GM23338 (cell line): ENCODE measurements at regions not wholly inside any gene's neighbourhood (a gene's known extent, or its start where the extent isn't known, plus 50 kb on each side); places are given as distances from the start of the nearest gene placed in this dataset.

Experiments
- ATAC-seq: fragments of 200-7000 bp; cut with Tn5 transposase; 3 replicates; pipeline ENCODE4 v1.9.1; 2020
- DNase-seq: peaks from one replicate; pipeline ENCODE4 v3.0.0-alpha.2; 2015; ENCODE audit warnings: low spot score
- H2AFZ ChIP-seq: fragments of 200-600 bp; sonication (generic); 2 replicates; pipeline ENCODE4 v1.8.0; 2016; ENCODE audit warnings: antibody characterized with exemption, mild to moderate bottlenecking, moderate library complexity
- H3F3A ChIP-seq: fragments of 200-600 bp; sonication (generic); replicated peaks from 2 replicates; pipeline ENCODE4 v1.8.0; 2017; ENCODE audit warnings: antibody characterized with exemption, mixed run types, low read depth
- H3K27ac ChIP-seq: fragments of 200-600 bp; sonication (generic); 2 replicates; pipeline ENCODE4 v1.6.1; 2016; ENCODE audit warnings: low read depth
- H3K27me3 ChIP-seq: fragments of 200-600 bp; sonication (generic); 2 replicates; pipeline ENCODE4 v1.8.0; 2016; ENCODE audit warnings: mild to moderate bottlenecking, mixed run types, moderate library complexity; ENCODE audit not compliant: insufficient read depth
- H3K36me3 ChIP-seq: fragments of 200-600 bp; sonication (generic); 2 replicates; pipeline ENCODE4 v1.8.0; 2016; ENCODE audit warnings: mild to moderate bottlenecking; ENCODE audit not compliant: insufficient read depth
- H3K4me1 ChIP-seq: fragments of 200-600 bp; sonication (generic); 2 replicates; pipeline ENCODE4 v1.8.0; 2016; ENCODE audit warnings: mild to moderate bottlenecking, moderate library complexity; ENCODE audit not compliant: insufficient read depth
- H3K4me2 ChIP-seq: fragments of 200-600 bp; sonication (generic); 2 replicates; pipeline ENCODE4 v1.7.1; 2017; ENCODE audit warnings: mixed run types
- H3K4me3 ChIP-seq: fragments of 200-600 bp; sonication (generic); 2 replicates; pipeline ENCODE4 v1.6.1; 2016; ENCODE audit warnings: mixed run types
- H3K79me2 ChIP-seq: fragments of 200-600 bp; sonication (generic); replicated peaks from 2 replicates; pipeline ENCODE4 v1.8.0; 2017; ENCODE audit warnings: mild to moderate bottlenecking; ENCODE audit not compliant: insufficient read depth
- H3K9me2 ChIP-seq: fragments of 200-600 bp; sonication (generic); 2 replicates; pipeline ENCODE4 v1.8.0; 2017; ENCODE audit not compliant: insufficient read depth
- H4K20me1 ChIP-seq: fragments of 200-600 bp; sonication (generic); replicated peaks from 2 replicates; pipeline ENCODE4 v1.8.0; 2017; ENCODE audit warnings: mild to moderate bottlenecking; ENCODE audit not compliant: insufficient read depth
- H3K27ac Mint-ChIP-seq: 2 replicates; pipeline ENCODE4 v1.8.0; 2020; ENCODE audit warnings: inconsistent platforms, mild to moderate bottlenecking, moderate library complexity, mixed read lengths
- H3K27me3 Mint-ChIP-seq: 3 replicates; pipeline ENCODE4 v1.8.0; 2022; ENCODE audit warnings: low read depth, mild to moderate bottlenecking, moderate library complexity, mixed read lengths, inconsistent platforms; ENCODE audit not compliant: insufficient read depth, poor library complexity
- H3K36me3 Mint-ChIP-seq: 3 replicates; pipeline ENCODE4 v1.8.0; 2021; ENCODE audit warnings: low read depth, mild to moderate bottlenecking, inconsistent platforms, moderate library complexity, mixed read lengths
- H3K4me1 Mint-ChIP-seq: 3 replicates; pipeline ENCODE4 v1.8.0; 2020; ENCODE audit warnings: mild to moderate bottlenecking, inconsistent platforms, mixed read lengths
- H3K4me3 Mint-ChIP-seq: 3 replicates; pipeline ENCODE4 v1.8.0; 2021; ENCODE audit warnings: moderate library complexity, mild to moderate bottlenecking, inconsistent platforms, mixed read lengths
- H3K9me3 Mint-ChIP-seq: 3 replicates; pipeline ENCODE4 v1.8.0; 2020; ENCODE audit warnings: moderate library complexity, mild to moderate bottlenecking, inconsistent platforms, mixed read lengths
- CREB1 ChIP-seq: fragments of 250-450 bp; sonication (Bioruptor Pico); IDR thresholded peaks from 2 replicates; pipeline ENCODE4 v1.5.0; 2020; ENCODE audit warnings: low read depth, mild to moderate bottlenecking, moderate library complexity
- EZH2 ChIP-seq: fragments of 200-600 bp; sonication (generic); IDR thresholded peaks from one replicate; pipeline ENCODE4 v1.8.0; 2017; ENCODE audit warnings: antibody characterized with exemption, mild to moderate bottlenecking, low read depth; ENCODE audit not compliant: unreplicated experiment
- EZH2phosphoT487 ChIP-seq: fragments of 200-600 bp; sonication (generic); IDR thresholded peaks from one replicate; pipeline ENCODE4 v1.8.1; 2018; ENCODE audit warnings: antibody characterized with exemption; ENCODE audit not compliant: unreplicated experiment
- JUNB ChIP-seq: IDR thresholded peaks from one replicate; pipeline ENCODE4 v1.6.1; 2016; ENCODE audit warnings: antibody characterized with exemption; ENCODE audit not compliant: unreplicated experiment
- POLR2AphosphoS5 ChIP-seq: IDR thresholded peaks from 2 replicates; pipeline ENCODE4 v1.6.1; 2016; ENCODE audit warnings: antibody characterized with exemption, low read depth
- REST ChIP-seq: IDR thresholded peaks from one replicate; pipeline ENCODE4 v1.6.1; 2018; ENCODE audit warnings: antibody characterized with exemption; ENCODE audit not compliant: unreplicated experiment
- ZNF114 ChIP-seq: fragments of 250-450 bp; sonication (Bioruptor Pico); IDR thresholded peaks from 2 replicates; pipeline ENCODE4 v1.5.0; 2020; ENCODE audit warnings: mild to moderate bottlenecking, moderate library complexity
- ZNF331 ChIP-seq: fragments of 250-450 bp; sonication (Bioruptor Pico); IDR thresholded peaks from 2 replicates; pipeline ENCODE4 v1.5.0; 2020; ENCODE audit warnings: low read depth, mild to moderate bottlenecking, moderate library complexity
- TF ChIP-seq, protein P1 (sequence below): fragments of 250-450 bp; sonication (Bioruptor Pico); IDR thresholded peaks from 2 replicates; pipeline ENCODE4 v1.5.0; 2020; ENCODE audit warnings: mild to moderate bottlenecking, moderate library complexity
- TF ChIP-seq, protein P2 (sequence below): IDR thresholded peaks from 2 replicates; pipeline ENCODE4 v1.6.1; 2016; ENCODE audit warnings: antibody characterized with exemption
- TF ChIP-seq, protein P3 (sequence below), 2 experiments: fragments of 200-600 bp in 1 of 2; sonication (generic) in 1 of 2; conservative IDR thresholded peaks; 2 replicates each; pipeline versions ENCODE4 v1.5.1 to v1.6.1; 2016 to 2017; ENCODE audit warnings: antibody characterized with exemption in 2 of 2, low read depth in 2 of 2, mild to moderate bottlenecking in 2 of 2, moderate library complexity in 1 of 2

DNA sequence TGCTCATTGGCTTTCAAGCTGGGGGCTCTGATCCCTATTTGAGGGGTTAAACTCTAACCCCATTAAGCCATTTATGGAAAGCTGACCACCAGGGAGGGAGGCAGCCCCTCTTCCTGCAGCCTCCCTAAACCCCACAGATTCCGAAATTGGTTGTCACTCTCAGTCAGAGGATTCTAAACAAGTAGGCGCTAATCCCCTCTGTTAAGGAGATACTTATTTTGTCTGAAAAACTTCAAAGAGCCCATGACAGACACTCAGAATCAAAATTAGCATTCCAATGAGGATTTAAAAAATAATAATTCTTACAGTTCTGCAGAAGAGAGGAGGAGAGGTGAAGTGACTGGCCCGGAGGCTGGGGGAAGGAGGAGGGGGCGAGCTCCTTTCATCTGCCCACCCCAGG, 69.7 kb upstream of the LMO1 start (continued):
- TF ChIP-seq, protein P1, sequence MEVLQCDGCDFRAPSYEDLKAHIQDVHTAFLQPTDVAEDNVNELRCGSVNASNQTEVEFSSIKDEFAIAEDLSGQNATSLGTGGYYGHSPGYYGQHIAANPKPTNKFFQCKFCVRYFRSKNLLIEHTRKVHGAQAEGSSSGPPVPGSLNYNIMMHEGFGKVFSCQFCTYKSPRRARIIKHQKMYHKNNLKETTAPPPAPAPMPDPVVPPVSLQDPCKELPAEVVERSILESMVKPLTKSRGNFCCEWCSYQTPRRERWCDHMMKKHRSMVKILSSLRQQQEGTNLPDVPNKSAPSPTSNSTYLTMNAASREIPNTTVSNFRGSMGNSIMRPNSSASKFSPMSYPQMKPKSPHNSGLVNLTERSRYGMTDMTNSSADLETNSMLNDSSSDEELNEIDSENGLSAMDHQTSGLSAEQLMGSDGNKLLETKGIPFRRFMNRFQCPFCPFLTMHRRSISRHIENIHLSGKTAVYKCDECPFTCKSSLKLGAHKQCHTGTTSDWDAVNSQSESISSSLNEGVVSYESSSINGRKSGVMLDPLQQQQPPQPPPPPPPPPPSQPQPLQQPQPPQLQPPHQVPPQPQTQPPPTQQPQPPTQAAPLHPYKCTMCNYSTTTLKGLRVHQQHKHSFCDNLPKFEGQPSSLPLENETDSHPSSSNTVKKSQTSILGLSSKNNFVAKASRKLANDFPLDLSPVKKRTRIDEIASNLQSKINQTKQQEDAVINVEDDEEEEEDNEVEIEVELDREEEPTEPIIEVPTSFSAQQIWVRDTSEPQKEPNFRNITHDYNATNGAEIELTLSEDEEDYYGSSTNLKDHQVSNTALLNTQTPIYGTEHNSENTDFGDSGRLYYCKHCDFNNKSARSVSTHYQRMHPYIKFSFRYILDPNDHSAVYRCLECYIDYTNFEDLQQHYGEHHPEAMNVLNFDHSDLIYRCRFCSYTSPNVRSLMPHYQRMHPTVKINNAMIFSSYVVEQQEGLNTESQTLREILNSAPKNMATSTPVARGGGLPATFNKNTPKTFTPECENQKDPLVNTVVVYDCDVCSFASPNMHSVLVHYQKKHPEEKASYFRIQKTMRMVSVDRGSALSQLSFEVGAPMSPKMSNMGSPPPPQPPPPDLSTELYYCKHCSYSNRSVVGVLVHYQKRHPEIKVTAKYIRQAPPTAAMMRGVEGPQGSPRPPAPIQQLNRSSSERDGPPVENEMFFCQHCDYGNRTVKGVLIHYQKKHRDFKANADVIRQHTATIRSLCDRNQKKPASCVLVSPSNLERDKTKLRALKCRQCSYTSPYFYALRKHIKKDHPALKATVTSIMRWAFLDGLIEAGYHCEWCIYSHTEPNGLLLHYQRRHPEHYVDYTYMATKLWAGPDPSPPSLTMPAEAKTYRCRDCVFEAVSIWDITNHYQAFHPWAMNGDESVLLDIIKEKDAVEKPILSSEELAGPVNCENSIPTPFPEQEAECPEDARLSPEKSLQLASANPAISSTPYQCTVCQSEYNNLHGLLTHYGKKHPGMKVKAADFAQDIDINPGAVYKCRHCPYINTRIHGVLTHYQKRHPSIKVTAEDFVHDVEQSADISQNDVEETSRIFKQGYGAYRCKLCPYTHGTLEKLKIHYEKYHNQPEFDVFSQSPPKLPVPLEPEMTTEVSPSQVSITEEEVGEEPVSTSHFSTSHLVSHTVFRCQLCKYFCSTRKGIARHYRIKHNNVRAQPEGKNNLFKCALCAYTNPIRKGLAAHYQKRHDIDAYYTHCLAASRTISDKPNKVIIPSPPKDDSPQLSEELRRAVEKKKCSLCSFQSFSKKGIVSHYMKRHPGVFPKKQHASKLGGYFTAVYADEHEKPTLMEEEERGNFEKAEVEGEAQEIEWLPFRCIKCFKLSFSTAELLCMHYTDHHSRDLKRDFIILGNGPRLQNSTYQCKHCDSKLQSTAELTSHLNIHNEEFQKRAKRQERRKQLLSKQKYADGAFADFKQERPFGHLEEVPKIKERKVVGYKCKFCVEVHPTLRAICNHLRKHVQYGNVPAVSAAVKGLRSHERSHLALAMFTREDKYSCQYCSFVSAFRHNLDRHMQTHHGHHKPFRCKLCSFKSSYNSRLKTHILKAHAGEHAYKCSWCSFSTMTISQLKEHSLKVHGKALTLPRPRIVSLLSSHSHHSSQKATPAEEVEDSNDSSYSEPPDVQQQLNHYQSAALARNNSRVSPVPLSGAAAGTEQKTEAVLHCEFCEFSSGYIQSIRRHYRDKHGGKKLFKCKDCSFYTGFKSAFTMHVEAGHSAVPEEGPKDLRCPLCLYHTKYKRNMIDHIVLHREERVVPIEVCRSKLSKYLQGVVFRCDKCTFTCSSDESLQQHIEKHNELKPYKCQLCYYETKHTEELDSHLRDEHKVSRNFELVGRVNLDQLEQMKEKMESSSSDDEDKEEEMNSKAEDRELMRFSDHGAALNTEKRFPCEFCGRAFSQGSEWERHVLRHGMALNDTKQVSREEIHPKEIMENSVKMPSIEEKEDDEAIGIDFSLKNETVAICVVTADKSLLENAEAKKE, result no peak
- TF ChIP-seq EZH2 (no peak), JUNB (no peak)

- no peak overlapping the region for H3K4me2 ChIP-seq
- peaks cover 39% of the 10 kb centered on the region for H3K4me1 Mint-ChIP-seq
- no peak overlapping the region for H2AFZ ChIP-seq
- peaks cover 14% of the 10 kb centered on the region for H3K27me3 Mint-ChIP-seq
- H3K27me3 ChIP-seq, result no peaks in the 10 kb centered on the region
- H3K27ac ChIP-seq, result no peak overlapping the region
- peaks cover 20% of the 10 kb centered on the region; the same call in 1 of the 2 replicates for H3K4me1 ChIP-seq
- DNase-seq (no peak), ATAC-seq (no peak)
- H4K20me1 ChIP-seq, result no peaks in the 10 kb centered on the region
- H3K36me3 Mint-ChIP-seq, result no peaks in the 10 kb centered on the region
- H3K36me3 ChIP-seq, result no peaks in the 10 kb centered on the region
- no peaks in the 10 kb centered on the region for H3K9me2 ChIP-seq
- H3K9me3 Mint-ChIP-seq, result no peaks in the 10 kb centered on the region; the same call in 2 of the 3 replicates
- H3K79me2 ChIP-seq, result no peaks in the 10 kb centered on the region
- H3K4me3 Mint-ChIP-seq, result no peak overlapping the region
- no peak overlapping the region for H3K4me3 ChIP-seq
- H3K27ac Mint-ChIP-seq, result no peak overlapping the region
- no peaks in the 10 kb centered on the region for H3F3A ChIP-seq
- no peak for TF ChIP-seq EZH2
- TF ChIP-seq, protein P2, sequence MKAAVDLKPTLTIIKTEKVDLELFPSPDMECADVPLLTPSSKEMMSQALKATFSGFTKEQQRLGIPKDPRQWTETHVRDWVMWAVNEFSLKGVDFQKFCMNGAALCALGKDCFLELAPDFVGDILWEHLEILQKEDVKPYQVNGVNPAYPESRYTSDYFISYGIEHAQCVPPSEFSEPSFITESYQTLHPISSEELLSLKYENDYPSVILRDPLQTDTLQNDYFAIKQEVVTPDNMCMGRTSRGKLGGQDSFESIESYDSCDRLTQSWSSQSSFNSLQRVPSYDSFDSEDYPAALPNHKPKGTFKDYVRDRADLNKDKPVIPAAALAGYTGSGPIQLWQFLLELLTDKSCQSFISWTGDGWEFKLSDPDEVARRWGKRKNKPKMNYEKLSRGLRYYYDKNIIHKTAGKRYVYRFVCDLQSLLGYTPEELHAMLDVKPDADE, result no peak
- no peak for TF ChIP-seq ZNF114 (CRISPR knock-in tag)
- TF ChIP-seq JUNB, result no peak
- no peak for TF ChIP-seq POLR2AphosphoS5
- no peak for TF ChIP-seq EZH2phosphoT487
- no peak for TF ChIP-seq REST
- TF ChIP-seq, protein P3, sequence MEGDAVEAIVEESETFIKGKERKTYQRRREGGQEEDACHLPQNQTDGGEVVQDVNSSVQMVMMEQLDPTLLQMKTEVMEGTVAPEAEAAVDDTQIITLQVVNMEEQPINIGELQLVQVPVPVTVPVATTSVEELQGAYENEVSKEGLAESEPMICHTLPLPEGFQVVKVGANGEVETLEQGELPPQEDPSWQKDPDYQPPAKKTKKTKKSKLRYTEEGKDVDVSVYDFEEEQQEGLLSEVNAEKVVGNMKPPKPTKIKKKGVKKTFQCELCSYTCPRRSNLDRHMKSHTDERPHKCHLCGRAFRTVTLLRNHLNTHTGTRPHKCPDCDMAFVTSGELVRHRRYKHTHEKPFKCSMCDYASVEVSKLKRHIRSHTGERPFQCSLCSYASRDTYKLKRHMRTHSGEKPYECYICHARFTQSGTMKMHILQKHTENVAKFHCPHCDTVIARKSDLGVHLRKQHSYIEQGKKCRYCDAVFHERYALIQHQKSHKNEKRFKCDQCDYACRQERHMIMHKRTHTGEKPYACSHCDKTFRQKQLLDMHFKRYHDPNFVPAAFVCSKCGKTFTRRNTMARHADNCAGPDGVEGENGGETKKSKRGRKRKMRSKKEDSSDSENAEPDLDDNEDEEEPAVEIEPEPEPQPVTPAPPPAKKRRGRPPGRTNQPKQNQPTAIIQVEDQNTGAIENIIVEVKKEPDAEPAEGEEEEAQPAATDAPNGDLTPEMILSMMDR (conservative IDR thresholded peaks at IDR 0.05; ENCODE audit: low read depth in 2 of 2), result no peak
- no peak for TF ChIP-seq ZNF331 (CRISPR knock-in tag)
- no peak for TF ChIP-seq CREB1
These were observed 69.2 kb upstream of the LMO1 start for GRCh38 chr11:8332891-8333290.
